ENCODE measurements at regions not wholly inside any gene's neighbourhood (a gene's known extent, or its start where the extent isn't known, plus 50 kb on each side); places are given as distances from the start of the nearest gene placed in this dataset.

DNA sequence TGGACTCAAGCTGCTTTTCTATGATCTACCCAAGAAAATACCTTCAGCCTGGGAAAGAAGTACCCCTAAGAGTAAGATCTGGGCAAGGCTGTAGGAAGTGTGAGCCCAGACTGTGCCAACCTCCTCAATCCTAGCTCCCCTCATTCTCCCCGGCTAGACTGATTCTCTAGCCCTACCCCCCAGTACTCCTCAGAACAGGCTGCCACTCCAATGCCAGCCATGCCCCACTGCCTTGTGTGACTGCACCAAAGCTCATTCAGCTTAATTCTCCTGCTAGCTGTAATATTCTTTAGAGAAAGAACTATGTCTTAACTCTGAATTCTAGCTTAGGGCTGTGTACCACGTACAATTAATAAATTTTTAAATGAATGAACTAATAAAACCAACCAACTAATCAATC, 92.6 kb upstream of the AKIP1 start:
- no peak overlapping the region for H3K27ac Mint-ChIP-seq
- intact Hi-C loops (cut with micrococcal nuclease), result no loop called here
- TF ChIP-seq, protein P1, sequence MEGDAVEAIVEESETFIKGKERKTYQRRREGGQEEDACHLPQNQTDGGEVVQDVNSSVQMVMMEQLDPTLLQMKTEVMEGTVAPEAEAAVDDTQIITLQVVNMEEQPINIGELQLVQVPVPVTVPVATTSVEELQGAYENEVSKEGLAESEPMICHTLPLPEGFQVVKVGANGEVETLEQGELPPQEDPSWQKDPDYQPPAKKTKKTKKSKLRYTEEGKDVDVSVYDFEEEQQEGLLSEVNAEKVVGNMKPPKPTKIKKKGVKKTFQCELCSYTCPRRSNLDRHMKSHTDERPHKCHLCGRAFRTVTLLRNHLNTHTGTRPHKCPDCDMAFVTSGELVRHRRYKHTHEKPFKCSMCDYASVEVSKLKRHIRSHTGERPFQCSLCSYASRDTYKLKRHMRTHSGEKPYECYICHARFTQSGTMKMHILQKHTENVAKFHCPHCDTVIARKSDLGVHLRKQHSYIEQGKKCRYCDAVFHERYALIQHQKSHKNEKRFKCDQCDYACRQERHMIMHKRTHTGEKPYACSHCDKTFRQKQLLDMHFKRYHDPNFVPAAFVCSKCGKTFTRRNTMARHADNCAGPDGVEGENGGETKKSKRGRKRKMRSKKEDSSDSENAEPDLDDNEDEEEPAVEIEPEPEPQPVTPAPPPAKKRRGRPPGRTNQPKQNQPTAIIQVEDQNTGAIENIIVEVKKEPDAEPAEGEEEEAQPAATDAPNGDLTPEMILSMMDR (IDR thresholded peaks at IDR 0.05), result no peak

DNA sequence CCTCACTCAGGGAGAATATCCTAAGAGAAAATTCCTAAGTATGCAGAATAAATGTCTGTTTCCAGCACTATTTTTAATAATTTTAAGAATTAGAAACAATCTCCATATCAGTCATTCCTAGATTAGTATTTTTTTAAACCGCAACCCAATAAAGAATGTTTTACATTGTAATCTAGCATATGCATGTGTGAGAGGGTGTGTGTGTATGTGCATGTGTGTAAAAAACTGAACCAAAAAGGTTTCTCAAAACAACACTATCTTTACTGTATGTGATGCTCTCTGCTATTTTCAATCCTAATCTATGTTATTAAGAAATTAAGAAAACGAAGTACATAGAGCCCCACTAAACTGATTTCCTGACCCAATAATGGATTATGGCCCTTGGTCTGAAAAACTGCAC, 90.6 kb upstream of the AKIP1 start:
- Mint-ChIP-seq H3K4me1 (no peaks in the 10 kb centered on the region), H3K36me3 (no peaks in the 10 kb centered on the region), H3K9me3 (no peaks in the 10 kb centered on the region), H3K27ac (no peak overlapping the region), H3K4me3 (no peak overlapping the region), H3K27me3 (ENCODE audit: low read depth in 3 of 3) (peaks cover 0 to 1% (median 1%) of the 10 kb centered on the region in 3 donors)
- Histone ChIP-seq H4K20me1 (ENCODE audit: insufficient read depth, low read length) (no peaks in the 10 kb centered on the region), H3K4me3 (replicated peaks in 1 of 3; ENCODE audit: low read depth in 2 of 3, low read length in 3 of 3) (no peak overlapping the region), H2AFZ (ENCODE audit: insufficient read depth, low read depth, low read length, poor library complexity, severe bottlenecking) (no peak overlapping the region), H3K36me3 (replicated peaks in 1 of 2; ENCODE audit: control insufficient read depth in 1 of 2, insufficient read depth in 2 of 2, low read length in 2 of 2) (no peaks in the 10 kb centered on the region), H3K4me2 (replicated peaks; ENCODE audit: extremely low read depth, low read length, poor library complexity, severe bottlenecking) (no peak overlapping the region), H3K27me3 (ENCODE audit: control insufficient read depth in 2 of 2, insufficient read depth in 2 of 2, low read length in 2 of 2) (no peaks in the 10 kb centered on the region), H3K9me3 (replicated peaks in 1 of 2; ENCODE audit: control insufficient read depth in 1 of 2, insufficient read depth in 1 of 2, low read length in 2 of 2) (no peaks in the 10 kb centered on the region), H3K27ac (ENCODE audit: low read depth in 1 of 2, low read length in 2 of 2) (no peak overlapping the region), H3K4me1 (ENCODE audit: control insufficient read depth in 1 of 2, insufficient read depth in 2 of 2, low read length in 2 of 2) (no peaks in the 10 kb centered on the region), H3K9ac (ENCODE audit: insufficient read depth, low read length, poor library complexity, severe bottlenecking) (no peak overlapping the region), H3K79me2 (ENCODE audit: insufficient read depth, low read length) (no peaks in the 10 kb centered on the region)
- intact Hi-C loops (cut with micrococcal nuclease), result no loop called here
- TF ChIP-seq, protein P1 (IDR thresholded peaks at IDR 0.05), result no peak
- no CpG with 5 or more reads among the region's 2 CpGs for WGBS (ENCODE audit: insufficient coverage)
- no peak for DNase-seq

More for the DNA sequence above, 92.6 kb upstream of the AKIP1 start:
- no peaks in the 10 kb centered on the region for H3K9me3 Mint-ChIP-seq
- Histone ChIP-seq H3K4me2 (replicated peaks; ENCODE audit: extremely low read depth, low read length, poor library complexity, severe bottlenecking) (no peak overlapping the region), H4K20me1 (ENCODE audit: insufficient read depth, low read length) (no peaks in the 10 kb centered on the region), H3K27ac (ENCODE audit: low read depth in 1 of 2, low read length in 2 of 2) (no peak overlapping the region), H3K79me2 (ENCODE audit: insufficient read depth, low read length) (no peaks in the 10 kb centered on the region), H3K4me1 (ENCODE audit: control insufficient read depth in 1 of 2, insufficient read depth in 2 of 2, low read length in 2 of 2) (no peaks in the 10 kb centered on the region), H3K9ac (ENCODE audit: insufficient read depth, low read length, poor library complexity, severe bottlenecking) (no peak overlapping the region), H3K9me3 (replicated peaks in 1 of 2; ENCODE audit: control insufficient read depth in 1 of 2, insufficient read depth in 1 of 2, low read length in 2 of 2) (no peaks in the 10 kb centered on the region), H3K36me3 (replicated peaks in 1 of 2; ENCODE audit: control insufficient read depth in 1 of 2, insufficient read depth in 2 of 2, low read length in 2 of 2) (no peaks in the 10 kb centered on the region), H3K4me3 (replicated peaks in 1 of 3; ENCODE audit: low read depth in 2 of 3, low read length in 3 of 3) (no peak overlapping the region), H2AFZ (ENCODE audit: insufficient read depth, low read depth, low read length, poor library complexity, severe bottlenecking) (no peak overlapping the region), H3K27me3 (ENCODE audit: control insufficient read depth in 2 of 2, insufficient read depth in 2 of 2, low read length in 2 of 2) (no peaks in the 10 kb centered on the region)
- H3K36me3 Mint-ChIP-seq, result no peaks in the 10 kb centered on the region
- DNase-seq, result no peak
- no peak overlapping the region for H3K4me3 Mint-ChIP-seq
- 86% methylated on average over 1 of the region's 2 CpGs for WGBS (ENCODE audit: insufficient coverage)
- H3K4me1 Mint-ChIP-seq, result no peaks in the 10 kb centered on the region
- peaks cover 0 to 1% (median 1%) of the 10 kb centered on the region in 3 donors for H3K27me3 Mint-ChIP-seq (ENCODE audit: low read depth in 3 of 3)

All from CD14-positive monocyte (primary cell).